NCI-H146 treated with DMSO at 0.1 percent for 48 hours (cell line): ENCODE measurements at regions not wholly inside any gene's neighbourhood (a gene's known extent, or its start where the extent isn't known, plus 50 kb on each side); places are given as distances from the start of the nearest gene placed in this dataset.

ENCODE experiments used
- DNase-seq: peaks from one replicate; lab custom pipeline; 2025; ENCODE audit not compliant: unreplicated experiment; lab: John Stamatoyannopoulos, UW

- DNase-seq = no peak
These were observed 90.8 kb downstream of the DACT2 start for GRCh38 chr6:168228676-168229367.

GRCh38 chr6:168227840-168228239 lies 91.7 kb downstream of the DACT2 start:
- no peak for DNase-seq

GRCh38 chr6:168226902-168227318 lies 92.7 kb downstream of the DACT2 start:
- no peak for DNase-seq

- no peak for DNase-seq
These were observed 93.4 kb downstream of the DACT2 start for GRCh38 chr6:168226061-168226752.

- no peak for DNase-seq
These were observed 94.1 kb downstream of the DACT2 start for GRCh38 chr6:168225471-168225911.

- DNase-seq = no peak
These were observed 95.8 kb downstream of the DACT2 start for GRCh38 chr6:168223755-168224154.

- no peak for DNase-seq
These were observed 96.4 kb downstream of the DACT2 start for GRCh38 chr6:168223150-168223549.

- no peak for DNase-seq
These were observed 97.2 kb downstream of the DACT2 start for GRCh38 chr6:168222115-168223043.

- DNase-seq = no peak
These were observed 98.0 kb downstream of the DACT2 start for GRCh38 chr6:168221497-168222079.

GRCh38 chr6:168221000-168221399 lies 98.6 kb downstream of the DACT2 start:
- no peak for DNase-seq

GRCh38 chr6:168219804-168220203 lies 99.8 kb downstream of the DACT2 start:
- no peak for DNase-seq

GRCh38 chr6:168218785-168219566 lies 100.6 kb downstream of the DACT2 start:
- no peak for DNase-seq

- DNase-seq = no peak
These were observed 101.6 kb downstream of the DACT2 start for GRCh38 chr6:168217880-168218537.

GRCh38 chr6:168217216-168217879 lies 102.2 kb downstream of the DACT2 start:
- DNase-seq = no peak

GRCh38 chr6:168216751-168217191 lies 102.8 kb downstream of the DACT2 start:
- no peak for DNase-seq

- no peak for DNase-seq
These were observed 103.5 kb downstream of the DACT2 start for GRCh38 chr6:168216117-168216516.

GRCh38 chr6:168215121-168215808 lies 104.3 kb downstream of the DACT2 start:
- no peak for DNase-seq

- DNase-seq = no peak
These were observed 104.9 kb downstream of the DACT2 start for GRCh38 chr6:168214586-168215104.
